NCI-H748 (cell line): ENCODE measurements at regions not wholly inside any gene's neighbourhood (a gene's known extent, or its start where the extent isn't known, plus 50 kb on each side); places are given as distances from the start of the nearest gene placed in this dataset.
A peak's percentile ranks its signal among the peaks of the same experiment; 100 is the strongest.
"Not testable (repeated sequence)": the region's sequence is repeated elsewhere in the genome, so short reads cannot be mapped to it uniquely, and the experiment has no call there.

Source experiments
- DNase-seq: peaks from one replicate; lab custom pipeline; 2025; ENCODE audit not compliant: unreplicated experiment; lab: John Stamatoyannopoulos, UW

DNA sequence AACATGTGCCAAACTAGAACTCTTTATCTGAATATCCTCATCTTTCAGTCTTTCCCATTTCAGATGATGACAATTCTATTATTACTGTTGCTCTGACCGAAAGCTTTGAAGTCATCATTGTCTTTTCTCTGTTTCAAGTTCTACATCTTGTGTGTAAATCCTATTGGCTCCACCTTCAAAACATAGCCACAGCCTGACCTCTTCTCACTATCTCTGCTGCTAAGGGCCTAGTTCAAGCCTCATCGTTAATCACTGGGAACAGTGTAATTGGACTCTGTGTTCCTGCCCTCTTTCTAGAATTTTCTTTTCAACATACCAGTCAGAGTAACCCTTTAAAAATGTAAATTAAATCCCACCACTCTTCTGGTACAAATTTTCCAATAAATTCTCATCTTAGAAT, 105.1 kb downstream of the OXSM start:
- DNase-seq, result no peak

- DNase-seq, result no peak
Measured at GRCh38 chr3:25895443-25895842, 105.6 kb downstream of the OXSM start.

GRCh38 chr3:25897019-25897418, 107.1 kb downstream of the OXSM start:
- peak; percentile 40 for DNase-seq

DNA sequence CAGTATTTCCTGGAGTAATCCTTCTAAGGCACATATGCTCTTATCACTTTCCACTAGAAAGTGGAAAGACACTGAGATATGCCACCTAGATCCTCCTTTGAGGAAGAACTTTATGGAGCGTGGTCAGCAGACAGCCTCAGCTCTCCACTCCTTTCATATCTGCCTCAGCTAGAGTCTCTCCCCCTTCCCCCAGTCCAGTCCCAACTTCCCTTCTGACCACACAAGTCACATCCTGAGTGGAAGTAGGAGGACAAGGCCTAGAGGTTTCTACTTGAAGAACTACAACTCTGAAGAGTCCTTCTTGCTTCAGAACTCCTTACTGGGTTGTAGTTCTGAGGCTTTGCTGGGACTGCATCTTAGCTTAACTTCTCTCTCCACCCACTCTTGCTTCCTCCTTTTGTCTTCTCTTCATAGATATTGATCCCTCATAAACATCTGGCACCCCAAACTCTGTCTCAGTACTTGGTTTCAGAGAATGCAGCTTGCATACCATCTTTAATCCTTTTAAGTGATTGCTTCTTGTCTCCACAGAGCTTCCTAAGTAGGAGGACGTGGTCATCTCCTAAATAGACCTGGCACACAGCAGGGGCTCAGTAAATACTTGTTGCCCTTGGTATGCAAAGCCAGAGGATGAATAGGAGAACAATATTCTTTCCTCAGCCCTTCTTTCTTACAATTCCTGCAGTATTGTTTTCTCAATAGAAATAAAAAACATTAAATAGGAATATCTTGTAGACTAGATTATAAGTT, 109.6 kb downstream of the OXSM start:
- no peak for DNase-seq

- no peak for DNase-seq
Measured at GRCh38 chr3:25900161-25900560, 110.3 kb downstream of the OXSM start.

DNA sequence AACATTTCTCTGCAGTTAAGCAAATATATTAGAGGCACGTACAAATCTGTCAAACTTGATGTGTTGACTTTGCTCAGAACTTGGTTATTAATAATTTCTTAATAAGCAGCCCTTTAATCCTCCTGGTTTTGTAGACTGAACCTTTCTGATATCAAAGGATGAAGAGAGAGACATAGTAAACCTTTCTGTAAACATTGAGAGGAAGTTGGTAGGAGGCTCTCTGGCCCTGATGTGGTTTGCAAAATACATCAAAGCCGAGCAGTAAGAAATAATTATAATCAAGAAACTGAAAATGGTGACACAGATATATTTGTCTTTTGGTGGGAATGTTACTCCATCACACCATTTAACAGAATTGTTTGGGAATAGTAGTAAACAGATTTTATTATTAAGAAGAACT, 111.9 kb downstream of the OXSM start:
- no peak for DNase-seq

- no peak for DNase-seq
Measured at GRCh38 chr3:25902586-25902985, 112.7 kb downstream of the OXSM start.

GRCh38 chr3:25903371-25904129, 113.7 kb downstream of the OXSM start:
- DNase-seq, result no peak

- DNase-seq, result no peak
Measured at GRCh38 chr3:25904206-25904605, 114.3 kb downstream of the OXSM start.

GRCh38 chr3:25906132-25906906, 116.4 kb downstream of the OXSM start:
- DNase-seq, result no peak

DNA sequence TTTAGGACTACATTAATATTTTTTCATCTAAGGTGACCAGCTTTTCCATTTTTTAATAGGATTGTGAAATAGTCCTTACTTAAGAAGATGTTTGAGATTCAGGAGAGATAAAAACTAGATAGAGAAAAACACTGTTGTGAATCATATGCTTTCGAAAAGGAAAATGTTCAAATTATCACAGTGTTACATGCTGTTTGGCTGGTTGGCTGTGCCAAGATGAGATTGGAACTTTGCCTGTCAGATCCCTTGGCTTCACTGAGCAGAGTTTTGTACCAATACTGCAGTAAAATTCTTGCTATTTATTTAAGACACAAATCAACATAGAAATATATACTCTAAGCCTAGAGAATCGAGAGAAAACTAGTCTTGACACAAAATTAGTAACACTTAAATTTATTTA, 117.2 kb downstream of the OXSM start:
- DNase-seq, result no peak

DNA sequence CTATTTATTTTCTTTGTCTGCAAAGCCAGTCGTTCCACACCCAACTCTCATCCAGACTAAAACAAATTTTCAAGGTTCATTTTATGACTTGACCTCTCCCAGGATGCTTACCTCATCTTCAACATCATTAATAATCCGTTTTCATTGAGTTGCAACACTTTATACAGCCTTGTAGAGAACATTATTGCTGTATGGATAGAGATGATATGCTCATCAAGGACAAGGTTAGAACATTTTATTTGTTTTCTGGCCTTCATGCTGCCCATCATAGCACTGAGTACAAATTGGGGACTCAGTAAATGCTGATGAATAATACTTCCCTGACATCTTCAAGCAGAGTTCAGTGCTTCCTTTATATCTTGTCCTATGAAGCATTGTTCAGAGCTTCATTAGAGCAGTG, 120.2 kb downstream of the OXSM start:
- no peak for DNase-seq

DNA sequence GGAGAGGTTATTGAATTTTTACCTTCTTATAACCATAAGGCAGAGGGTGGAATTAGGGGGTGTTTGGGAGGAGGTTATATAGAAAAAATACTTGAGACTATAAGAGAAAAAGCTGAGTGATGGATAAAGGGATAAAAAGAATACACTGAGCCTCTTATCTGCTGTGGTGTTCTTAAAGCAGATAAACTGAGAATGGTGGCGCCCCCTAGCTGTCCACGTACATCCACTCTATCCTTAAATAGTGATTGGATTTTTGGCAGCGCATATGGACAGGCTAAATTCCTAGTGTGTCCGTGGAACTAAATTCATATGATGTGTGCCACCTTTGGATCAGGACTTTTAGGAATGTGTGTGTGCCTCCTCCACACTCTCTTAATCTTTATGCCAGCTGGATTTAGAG, 121.1 kb downstream of the OXSM start:
- DNase-seq, result peak; percentile 24

DNA sequence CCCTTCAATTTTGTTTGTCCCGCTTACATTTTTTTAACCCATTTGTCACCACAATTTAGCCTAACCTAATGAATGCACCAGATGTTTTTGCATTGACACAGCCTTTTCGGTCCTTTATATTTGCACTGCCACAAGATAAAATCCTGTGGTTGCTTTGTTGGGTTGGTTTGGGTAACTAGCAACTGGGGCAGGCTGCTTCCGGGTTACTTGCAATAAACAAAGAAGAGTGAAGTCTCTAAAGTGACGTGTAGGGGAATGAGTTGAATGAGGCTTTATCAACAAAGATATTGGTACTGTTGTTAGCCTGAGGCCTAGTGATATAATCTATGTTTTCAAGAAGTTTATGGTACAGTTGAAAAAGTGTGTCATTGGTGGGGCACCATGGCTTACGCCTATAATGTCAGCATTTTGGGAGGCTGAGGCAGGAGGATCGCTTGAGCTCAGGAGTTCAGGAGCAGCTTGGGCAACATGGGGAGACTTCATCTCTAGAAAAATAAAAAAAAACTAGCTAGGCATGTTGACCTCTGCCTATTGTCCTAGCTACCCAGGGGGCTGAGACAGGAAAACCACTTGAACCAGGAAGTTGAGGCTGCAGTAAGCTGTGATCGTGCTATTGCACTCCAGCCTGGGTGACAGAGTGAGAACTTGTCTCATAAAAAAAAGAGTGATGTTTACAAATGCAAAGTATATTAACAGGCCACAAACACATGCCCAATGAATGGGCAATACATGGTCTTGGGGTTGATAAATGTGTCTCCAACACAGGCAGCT, 121.8 kb downstream of the OXSM start:
- DNase-seq, result no peak

GRCh38 chr3:25913179-25913578, 123.3 kb downstream of the OXSM start:
- no peak for DNase-seq

- DNase-seq, result no peak
Measured at GRCh38 chr3:25915673-25916072, 125.8 kb downstream of the OXSM start.

GRCh38 chr3:25916321-25916720, 126.4 kb downstream of the OXSM start:
- DNase-seq, result peak; percentile 55

DNA sequence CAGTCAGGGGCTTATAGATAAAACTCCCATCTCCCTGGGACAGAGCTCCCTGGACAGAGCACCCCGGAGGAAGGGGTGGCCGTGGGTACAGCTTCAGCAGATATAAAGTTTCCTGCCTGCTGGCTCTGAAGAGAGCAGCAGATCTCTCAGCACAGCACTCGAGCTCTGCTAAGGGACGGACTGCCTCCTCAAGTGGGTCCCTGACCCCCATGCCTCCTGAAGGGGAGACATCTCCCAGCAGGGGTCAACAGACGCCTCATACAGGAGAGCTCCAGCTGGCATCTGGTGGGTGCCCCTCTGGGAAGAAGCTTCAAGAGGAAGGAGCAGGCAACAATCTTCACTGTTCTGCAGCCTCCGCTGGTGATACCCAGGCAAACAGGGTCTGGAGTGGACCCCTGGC, 142.1 kb downstream of the OXSM start:
- DNase-seq, result not testable (repeated sequence)

DNA sequence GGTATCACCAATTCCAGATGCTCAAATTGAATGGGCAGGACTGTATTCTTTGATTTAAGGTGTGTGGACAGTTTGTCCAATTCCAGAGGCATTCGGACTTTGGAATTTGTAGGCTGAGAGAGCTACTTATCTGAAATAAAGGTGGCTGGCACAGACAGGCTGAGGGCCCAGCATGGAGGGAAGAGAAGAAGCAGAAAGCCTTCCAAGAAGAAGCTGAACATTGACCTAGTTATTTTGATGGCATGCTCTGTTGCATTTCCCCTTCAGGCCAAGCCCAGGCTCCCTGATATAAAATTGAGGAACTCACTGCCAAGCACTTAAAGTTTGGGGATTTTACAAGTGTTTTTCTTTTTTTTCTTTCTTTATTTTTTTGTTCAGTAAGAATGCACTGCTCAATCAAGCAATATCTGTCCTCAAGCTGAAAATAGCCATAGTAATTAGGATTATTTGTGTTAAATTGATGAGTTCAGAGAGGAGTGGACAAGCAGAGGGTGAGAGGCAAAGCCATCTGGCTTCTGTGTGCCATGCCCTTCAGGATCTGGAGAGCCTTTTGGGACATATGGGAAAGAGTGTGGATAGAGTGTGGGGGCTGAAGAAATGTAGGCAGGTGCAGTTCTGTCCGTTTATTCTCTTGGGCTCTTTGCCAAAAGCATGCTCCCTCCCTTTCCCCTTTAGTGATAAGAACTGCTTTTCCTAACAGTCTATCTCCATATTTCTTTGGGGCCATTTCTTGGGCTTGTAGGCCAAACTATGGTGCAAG, 148.9 kb downstream of the OXSM start:
- no peak for DNase-seq

GRCh38 chr3:25940935-25941334, 151.0 kb downstream of the OXSM start:
- DNase-seq, result no peak
